K562 (cell line): ENCODE measurements at regions not wholly inside any gene's neighbourhood (a gene's known extent, or its start where the extent isn't known, plus 50 kb on each side); places are given as distances from the start of the nearest gene placed in this dataset.

Experiments used
- CTBP1 ChIP-seq: fragments of 450-650 bp; IDR thresholded peaks from 2 replicates; pipeline ENCODE4 v1.6.1; 2016; ENCODE audit warnings: borderline replicate concordance
- NFIX ChIP-seq: fragments of 250-450 bp; sonication (Bioruptor Pico); IDR thresholded peaks from 2 replicates; pipeline ENCODE4 v1.4.0; 2020; ENCODE audit warnings: low read depth, mild to moderate bottlenecking, moderate library complexity
- NRF1 ChIP-seq, 2 experiments: fragments of 450-650 bp; IDR thresholded peaks in 1 of 2; conservative IDR thresholded peaks in 1 of 2; 2 replicates each; pipeline ENCODE4 v1.6.1; 2014; ENCODE audit warnings: mild to moderate bottlenecking in 2 of 2
- RB1 ChIP-seq: fragments of 450-650 bp; IDR thresholded peaks from 2 replicates; pipeline ENCODE4 v1.6.1; 2017; ENCODE audit warnings: low read depth, mild to moderate bottlenecking
- RFX1 ChIP-seq: fragments of 450-650 bp; IDR thresholded peaks from 2 replicates; pipeline ENCODE4 v1.6.1; 2016; ENCODE audit warnings: mild to moderate bottlenecking, moderate library complexity
- SMARCE1 ChIP-seq: fragments of 450-650 bp; IDR thresholded peaks from 2 replicates; pipeline ENCODE4 v1.7.1; 2016; ENCODE audit warnings: mild to moderate bottlenecking
- XRCC3 ChIP-seq: fragments of 450-650 bp; IDR thresholded peaks from 2 replicates; pipeline ENCODE4 v1.6.1; 2017; ENCODE audit warnings: mild to moderate bottlenecking, moderate library complexity
- ZC3H8 ChIP-seq: fragments of 450-650 bp; IDR thresholded peaks from 2 replicates; pipeline ENCODE4 v1.6.1; 2017
- ZNF224 ChIP-seq: sonication (generic); formaldehyde crosslinking; IDR thresholded peaks from 2 replicates; pipeline ENCODE4 v1.8.0; 2022; ENCODE audit warnings: mild to moderate bottlenecking, missing genetic modification reagents
- ZNF316 ChIP-seq: fragments of 450-650 bp; IDR thresholded peaks from 2 replicates; pipeline ENCODE4 v1.6.1; 2016
- ZZZ3 ChIP-seq: fragments of 450-650 bp; IDR thresholded peaks from 2 replicates; pipeline ENCODE4 v1.6.1; 2016; ENCODE audit warnings: antibody characterized with exemption, mild to moderate bottlenecking, moderate library complexity
- TF ChIP-seq, protein P1 (sequence below), 2 experiments: fragments of 450-650 bp in 1 of 2; sonication (generic) in 1 of 2; formaldehyde crosslinking in 1 of 2; IDR thresholded peaks; 2 replicates each; pipeline versions ENCODE4 v1.7.1 to v1.9.0; 2016 to 2022; ENCODE audit warnings: inconsistent platforms in 1 of 2, mild to moderate bottlenecking in 1 of 2, missing genetic modification reagents in 1 of 2
- TF ChIP-seq, protein P2 (sequence below): fragments of 450-650 bp; IDR thresholded peaks from 2 replicates; pipeline ENCODE4 v1.6.1; 2018; ENCODE audit warnings: mild to moderate bottlenecking, low read depth; ENCODE audit not compliant: partially characterized antibody

DNA sequence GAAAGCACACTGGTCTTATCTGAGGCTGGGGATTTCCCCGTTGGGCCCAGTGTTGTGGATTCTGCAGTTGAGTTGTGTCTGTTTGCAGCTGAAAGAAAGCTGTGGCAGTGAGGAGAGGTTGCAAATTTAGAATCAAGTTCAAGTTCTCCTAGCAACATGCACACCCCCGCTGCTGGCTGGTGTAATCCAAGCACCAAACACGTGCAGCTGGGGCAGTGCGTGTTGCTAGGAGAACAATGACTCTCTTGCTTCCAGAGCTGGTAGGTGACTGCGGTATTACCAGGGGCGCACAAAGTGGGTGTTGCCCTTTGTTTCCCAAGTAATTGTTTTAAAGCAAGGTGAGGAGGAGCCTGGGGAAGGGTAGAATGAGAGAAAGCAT, 91.5 kb downstream of the IER5 start (continued):
- TF ChIP-seq, protein P1, sequence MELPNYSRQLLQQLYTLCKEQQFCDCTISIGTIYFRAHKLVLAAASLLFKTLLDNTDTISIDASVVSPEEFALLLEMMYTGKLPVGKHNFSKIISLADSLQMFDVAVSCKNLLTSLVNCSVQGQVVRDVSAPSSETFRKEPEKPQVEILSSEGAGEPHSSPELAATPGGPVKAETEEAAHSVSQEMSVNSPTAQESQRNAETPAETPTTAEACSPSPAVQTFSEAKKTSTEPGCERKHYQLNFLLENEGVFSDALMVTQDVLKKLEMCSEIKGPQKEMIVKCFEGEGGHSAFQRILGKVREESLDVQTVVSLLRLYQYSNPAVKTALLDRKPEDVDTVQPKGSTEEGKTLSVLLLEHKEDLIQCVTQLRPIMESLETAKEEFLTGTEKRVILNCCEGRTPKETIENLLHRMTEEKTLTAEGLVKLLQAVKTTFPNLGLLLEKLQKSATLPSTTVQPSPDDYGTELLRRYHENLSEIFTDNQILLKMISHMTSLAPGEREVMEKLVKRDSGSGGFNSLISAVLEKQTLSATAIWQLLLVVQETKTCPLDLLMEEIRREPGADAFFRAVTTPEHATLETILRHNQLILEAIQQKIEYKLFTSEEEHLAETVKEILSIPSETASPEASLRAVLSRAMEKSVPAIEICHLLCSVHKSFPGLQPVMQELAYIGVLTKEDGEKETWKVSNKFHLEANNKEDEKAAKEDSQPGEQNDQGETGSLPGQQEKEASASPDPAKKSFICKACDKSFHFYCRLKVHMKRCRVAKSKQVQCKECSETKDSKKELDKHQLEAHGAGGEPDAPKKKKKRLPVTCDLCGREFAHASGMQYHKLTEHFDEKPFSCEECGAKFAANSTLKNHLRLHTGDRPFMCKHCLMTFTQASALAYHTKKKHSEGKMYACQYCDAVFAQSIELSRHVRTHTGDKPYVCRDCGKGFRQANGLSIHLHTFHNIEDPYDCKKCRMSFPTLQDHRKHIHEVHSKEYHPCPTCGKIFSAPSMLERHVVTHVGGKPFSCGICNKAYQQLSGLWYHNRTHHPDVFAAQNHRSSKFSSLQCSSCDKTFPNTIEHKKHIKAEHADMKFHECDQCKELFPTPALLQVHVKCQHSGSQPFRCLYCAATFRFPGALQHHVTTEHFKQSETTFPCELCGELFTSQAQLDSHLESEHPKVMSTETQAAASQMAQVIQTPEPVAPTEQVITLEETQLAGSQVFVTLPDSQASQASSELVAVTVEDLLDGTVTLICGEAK (IDR thresholded peaks at IDR 0.05), result no peak
- TF ChIP-seq, protein P1 (CRISPR knock-in tag; IDR thresholded peaks at IDR 0.05), result no peak
- TF ChIP-seq RB1 (no peak), XRCC3 (no peak), ZZZ3 (no peak), ZNF316 (no peak), ZC3H8 (no peak), SMARCE1 (no peak), ZNF224 (no peak), CTBP1 (no peak), NRF1 (conservative IDR thresholded peaks at IDR 0.05 in 1 of 2, IDR thresholded peaks at IDR 0.05 in 1 of 2) (no peak), NFIX (no peak), RFX1 (peak; percentile 80)
- TF ChIP-seq, protein P2, sequence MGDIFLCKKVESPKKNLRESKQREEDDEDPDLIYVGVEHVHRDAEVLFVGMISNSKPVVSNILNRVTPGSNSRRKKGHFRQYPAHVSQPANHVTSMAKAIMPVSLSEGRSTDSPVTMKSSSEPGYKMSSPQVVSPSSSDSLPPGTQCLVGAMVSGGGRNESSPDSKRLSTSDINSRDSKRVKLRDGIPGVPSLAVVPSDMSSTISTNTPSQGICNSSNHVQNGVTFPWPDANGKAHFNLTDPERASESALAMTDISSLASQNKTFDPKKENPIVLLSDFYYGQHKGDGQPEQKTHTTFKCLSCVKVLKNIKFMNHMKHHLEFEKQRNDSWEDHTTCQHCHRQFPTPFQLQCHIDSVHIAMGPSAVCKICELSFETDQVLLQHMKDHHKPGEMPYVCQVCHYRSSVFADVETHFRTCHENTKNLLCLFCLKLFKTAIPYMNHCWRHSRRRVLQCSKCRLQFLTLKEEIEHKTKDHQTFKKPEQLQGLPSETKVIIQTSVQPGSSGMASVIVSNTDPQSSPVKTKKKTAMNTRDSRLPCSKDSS, result no peak
